ENCODE measurements at regions not wholly inside any gene's neighbourhood (a gene's known extent, or its start where the extent isn't known, plus 50 kb on each side); places are given as distances from the start of the nearest gene placed in this dataset.

- Histone ChIP-seq H3K4me3 (ENCODE audit: low read length) (no peak overlapping the region), H3K27me3 (ENCODE audit: control insufficient read depth in 1 of 2, insufficient read depth in 2 of 2, low read length in 2 of 2) (peaks cover 11 to 18% of the 10 kb centered on the region in 2 experiments), H3K36me3 (ENCODE audit: insufficient read depth, low read length) (no peaks in the 10 kb centered on the region), H3K4me1 (ENCODE audit: insufficient read depth, low read length) (no peaks in the 10 kb centered on the region), H3K9me3 (ENCODE audit: control insufficient read depth in 1 of 2, insufficient read depth in 1 of 2, low read length in 2 of 2) (peaks cover 0 to 6% of the 10 kb centered on the region in 2 experiments), H3K27ac (ENCODE audit: low read depth in 1 of 2, low read length in 2 of 2) (no peak overlapping the region)
- Mint-ChIP-seq H3K4me1 (ENCODE audit: low read depth) (no peaks in the 10 kb centered on the region), H3K9me3 (peaks cover 4% of the 10 kb centered on the region), H3K36me3 (ENCODE audit: low read depth) (no peaks in the 10 kb centered on the region), H3K4me3 (no peak overlapping the region), H3K27me3 (peaks cover 17% of the 10 kb centered on the region), H3K27ac (no peak overlapping the region)
- TF ChIP-seq, protein P1, sequence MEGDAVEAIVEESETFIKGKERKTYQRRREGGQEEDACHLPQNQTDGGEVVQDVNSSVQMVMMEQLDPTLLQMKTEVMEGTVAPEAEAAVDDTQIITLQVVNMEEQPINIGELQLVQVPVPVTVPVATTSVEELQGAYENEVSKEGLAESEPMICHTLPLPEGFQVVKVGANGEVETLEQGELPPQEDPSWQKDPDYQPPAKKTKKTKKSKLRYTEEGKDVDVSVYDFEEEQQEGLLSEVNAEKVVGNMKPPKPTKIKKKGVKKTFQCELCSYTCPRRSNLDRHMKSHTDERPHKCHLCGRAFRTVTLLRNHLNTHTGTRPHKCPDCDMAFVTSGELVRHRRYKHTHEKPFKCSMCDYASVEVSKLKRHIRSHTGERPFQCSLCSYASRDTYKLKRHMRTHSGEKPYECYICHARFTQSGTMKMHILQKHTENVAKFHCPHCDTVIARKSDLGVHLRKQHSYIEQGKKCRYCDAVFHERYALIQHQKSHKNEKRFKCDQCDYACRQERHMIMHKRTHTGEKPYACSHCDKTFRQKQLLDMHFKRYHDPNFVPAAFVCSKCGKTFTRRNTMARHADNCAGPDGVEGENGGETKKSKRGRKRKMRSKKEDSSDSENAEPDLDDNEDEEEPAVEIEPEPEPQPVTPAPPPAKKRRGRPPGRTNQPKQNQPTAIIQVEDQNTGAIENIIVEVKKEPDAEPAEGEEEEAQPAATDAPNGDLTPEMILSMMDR (IDR thresholded peaks at IDR 0.05): no peak
- intact Hi-C loops (cut with DNase I, micrococcal nuclease): no loop called here
- ChIA-PET CTCF (no interaction called here), POLR2A (no interaction called here)
- DNase-seq (no peak), ATAC-seq (ENCODE audit: poor library complexity) (no peak)
Measured at GRCh38 chr1:227466039-227466645, 97.2 kb upstream of the ZNF678 start.

GRCh38 chr1:227465256-227465655 lies 98.1 kb upstream of the ZNF678 start:
- no peaks in the 10 kb centered on the region for H3K36me3 ChIP-seq (ENCODE audit: insufficient read depth, low read length)
- no peaks in the 10 kb centered on the region for H3K4me1 Mint-ChIP-seq (ENCODE audit: low read depth)
- peaks cover 6 to 18% of the 10 kb centered on the region in 2 experiments for H3K27me3 ChIP-seq (ENCODE audit: control insufficient read depth in 1 of 2, insufficient read depth in 2 of 2, low read length in 2 of 2)
- H3K27ac Mint-ChIP-seq: no peak overlapping the region
- no peak overlapping the region for H3K4me3 Mint-ChIP-seq
- ATAC-seq (ENCODE audit: poor library complexity) (no peak), DNase-seq (no peak)
- no peak overlapping the region for H3K27ac ChIP-seq (ENCODE audit: low read depth in 1 of 2, low read length in 2 of 2)
- intact Hi-C loops (cut with DNase I, micrococcal nuclease): no loop called here
- ChIA-PET POLR2A (no interaction called here), CTCF (no interaction called here)
- H3K9me3 ChIP-seq (ENCODE audit: control insufficient read depth in 1 of 2, insufficient read depth in 1 of 2, low read length in 2 of 2): no peaks in the 10 kb centered on the region
- peaks cover 12% of the 10 kb centered on the region for H3K27me3 Mint-ChIP-seq
- TF ChIP-seq, protein P1 (IDR thresholded peaks at IDR 0.05): no peak
- H3K36me3 Mint-ChIP-seq (ENCODE audit: low read depth): no peaks in the 10 kb centered on the region
- no peaks in the 10 kb centered on the region for H3K4me1 ChIP-seq (ENCODE audit: insufficient read depth, low read length)
- H3K4me3 ChIP-seq (ENCODE audit: low read length): no peak overlapping the region
- H3K9me3 Mint-ChIP-seq: peaks cover 2% of the 10 kb centered on the region

GRCh38 chr1:227459977-227460376 lies 103.4 kb upstream of the ZNF678 start:
- TF ChIP-seq, protein P1 (IDR thresholded peaks at IDR 0.05): no peak
- H3K36me3 Mint-ChIP-seq (ENCODE audit: low read depth): no peaks in the 10 kb centered on the region
- no peak for ATAC-seq (ENCODE audit: poor library complexity)
- no peak for DNase-seq
- CTCF ChIA-PET: interaction anchor here (0.6 kb wide), 1 partner anchor 1305 kb away, joined by 3 read pairs; no protein-coding TSS in a partner anchor
- Histone ChIP-seq H3K36me3 (ENCODE audit: insufficient read depth, low read length) (no peaks in the 10 kb centered on the region), H3K27ac (ENCODE audit: low read depth in 1 of 2, low read length in 2 of 2) (no peak overlapping the region), H3K27me3 (ENCODE audit: control insufficient read depth in 1 of 2, insufficient read depth in 2 of 2, low read length in 2 of 2) (peaks cover 6 to 17% of the 10 kb centered on the region in 2 experiments), H3K4me3 (ENCODE audit: low read length) (no peak overlapping the region), H3K9me3 (ENCODE audit: control insufficient read depth in 1 of 2, insufficient read depth in 1 of 2, low read length in 2 of 2) (no peaks in the 10 kb centered on the region), H3K4me1 (ENCODE audit: insufficient read depth, low read length) (no peaks in the 10 kb centered on the region)
- H3K9me3 Mint-ChIP-seq: no peaks in the 10 kb centered on the region
- H3K4me1 Mint-ChIP-seq (ENCODE audit: low read depth): no peaks in the 10 kb centered on the region
- no peak overlapping the region for H3K27ac Mint-ChIP-seq
- no peak overlapping the region for H3K4me3 Mint-ChIP-seq
- intact Hi-C loops (cut with DNase I, micrococcal nuclease): no loop called here
- peaks cover 18% of the 10 kb centered on the region for H3K27me3 Mint-ChIP-seq
- POLR2A ChIA-PET: no interaction called here
